Endothelial cell of umbilical vein (primary cell): ENCODE measurements at regions not wholly inside any gene's neighbourhood (a gene's known extent, or its start where the extent isn't known, plus 50 kb on each side); places are given as distances from the start of the nearest gene placed in this dataset.

Source experiments
- CTCF ChIP-seq, 2 donors: IDR thresholded peaks; 1 replicate in 1 of 2; 2 replicates in 1 of 2; pipeline ENCODE4 v1.5.1; 2011; ENCODE audit warnings: low read length in 2 of 2, mild to moderate bottlenecking in 2 of 2, moderate library complexity in 2 of 2, control low read depth in 1 of 2, inconsistent platforms in 1 of 2, low read depth in 1 of 2; ENCODE audit not compliant: insufficient read depth in 1 of 2; ENCODE audit errors: extremely low read depth in 1 of 2
- EZH2 ChIP-seq: IDR thresholded peaks from 2 replicates; pipeline ENCODE4 v1.6.1; 2012; ENCODE audit warnings: borderline replicate concordance, low read depth, mild to moderate bottlenecking, moderate library complexity, low read length, inconsistent platforms; ENCODE audit not compliant: severe bottlenecking
- FOS ChIP-seq: IDR thresholded peaks from 2 replicates; pipeline ENCODE4 v1.6.1; 2011; ENCODE audit warnings: mild to moderate bottlenecking, low read length, moderate library complexity, borderline replicate concordance; ENCODE audit not compliant: insufficient read depth
- JUN ChIP-seq: IDR thresholded peaks from 2 replicates; pipeline ENCODE4 v1.6.1; 2011; ENCODE audit warnings: borderline replicate concordance, low read depth; ENCODE audit not compliant: insufficient read length, insufficient read depth
- MYC ChIP-seq: IDR thresholded peaks from one replicate; pipeline ENCODE4 v1.6.1; 2011; ENCODE audit warnings: mild to moderate bottlenecking, low read depth, low read length
- POLR2A ChIP-seq: IDR thresholded peaks from 2 replicates; pipeline ENCODE4 v1.6.1; 2012; ENCODE audit warnings: low read depth, mild to moderate bottlenecking, control low read depth, low read length
- POLR2AphosphoS5 ChIP-seq: IDR thresholded peaks from 2 replicates; pipeline ENCODE4 v1.6.1; 2012; ENCODE audit warnings: low read depth, mild to moderate bottlenecking, control low read depth, low read length, moderate library complexity; ENCODE audit not compliant: insufficient read depth
- TF ChIP-seq, protein P1 (sequence below): IDR thresholded peaks from 2 replicates; pipeline ENCODE4 v1.6.1; 2011; ENCODE audit not compliant: insufficient read depth, insufficient read length

GRCh38 chr13:97520866-97521265, 86.9 kb downstream of the RAP2A start:
- TF ChIP-seq EZH2: no peak
- no peak for TF ChIP-seq CTCF (IDR thresholded peaks at IDR 0.05; ENCODE audit: extremely low read depth in 1 of 2, insufficient read depth in 1 of 2, low read depth in 1 of 2, low read length in 2 of 2)
- no peak for TF ChIP-seq POLR2A
- TF ChIP-seq JUN: no peak
- TF ChIP-seq POLR2AphosphoS5: no peak
- TF ChIP-seq MYC: no peak
- TF ChIP-seq FOS: no peak
- TF ChIP-seq, protein P1, sequence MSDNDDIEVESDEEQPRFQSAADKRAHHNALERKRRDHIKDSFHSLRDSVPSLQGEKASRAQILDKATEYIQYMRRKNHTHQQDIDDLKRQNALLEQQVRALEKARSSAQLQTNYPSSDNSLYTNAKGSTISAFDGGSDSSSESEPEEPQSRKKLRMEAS: no peak
